ENCODE measurements at regions not wholly inside any gene's neighbourhood (a gene's known extent, or its start where the extent isn't known, plus 50 kb on each side); places are given as distances from the start of the nearest gene placed in this dataset.

DNA sequence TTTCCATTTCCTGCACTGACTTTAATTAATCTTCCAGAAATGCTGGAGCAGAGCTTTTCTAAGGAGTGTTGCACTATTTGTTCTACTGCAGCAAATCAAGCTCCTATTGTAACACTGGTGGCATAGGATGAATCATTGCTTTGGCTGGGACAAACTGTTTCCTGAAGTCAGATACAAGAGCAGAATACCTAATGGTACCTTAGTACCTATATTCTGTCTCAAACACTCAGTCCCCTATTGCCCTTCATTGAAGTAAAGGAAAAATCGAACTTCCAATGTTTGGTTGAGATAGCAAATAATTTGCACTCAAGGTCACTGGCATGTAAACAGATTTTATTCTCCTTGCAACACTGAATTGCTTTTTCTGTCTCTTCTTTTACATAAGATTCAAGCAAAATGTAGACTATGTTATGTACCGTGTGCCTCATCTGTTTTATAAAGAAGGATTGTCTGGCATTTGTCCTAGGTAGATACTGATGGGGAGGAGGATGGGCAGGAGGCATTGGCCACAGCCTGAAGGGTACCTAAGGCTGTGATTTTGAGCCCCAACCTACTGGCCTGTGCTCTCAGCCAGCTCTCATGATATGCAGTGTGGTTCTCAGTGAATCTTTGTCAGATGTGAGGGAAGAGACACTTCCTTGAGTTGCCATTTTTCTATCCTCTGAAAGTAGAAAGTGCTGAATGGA, 141.6 kb downstream of the AASDH start:
- no peak overlapping the region for H3K4me3 ChIP-seq (ENCODE audit: low read length)
- DNase-seq (ENCODE audit: low read depth) = peak; percentile 17
- TF ChIP-seq, protein P1, sequence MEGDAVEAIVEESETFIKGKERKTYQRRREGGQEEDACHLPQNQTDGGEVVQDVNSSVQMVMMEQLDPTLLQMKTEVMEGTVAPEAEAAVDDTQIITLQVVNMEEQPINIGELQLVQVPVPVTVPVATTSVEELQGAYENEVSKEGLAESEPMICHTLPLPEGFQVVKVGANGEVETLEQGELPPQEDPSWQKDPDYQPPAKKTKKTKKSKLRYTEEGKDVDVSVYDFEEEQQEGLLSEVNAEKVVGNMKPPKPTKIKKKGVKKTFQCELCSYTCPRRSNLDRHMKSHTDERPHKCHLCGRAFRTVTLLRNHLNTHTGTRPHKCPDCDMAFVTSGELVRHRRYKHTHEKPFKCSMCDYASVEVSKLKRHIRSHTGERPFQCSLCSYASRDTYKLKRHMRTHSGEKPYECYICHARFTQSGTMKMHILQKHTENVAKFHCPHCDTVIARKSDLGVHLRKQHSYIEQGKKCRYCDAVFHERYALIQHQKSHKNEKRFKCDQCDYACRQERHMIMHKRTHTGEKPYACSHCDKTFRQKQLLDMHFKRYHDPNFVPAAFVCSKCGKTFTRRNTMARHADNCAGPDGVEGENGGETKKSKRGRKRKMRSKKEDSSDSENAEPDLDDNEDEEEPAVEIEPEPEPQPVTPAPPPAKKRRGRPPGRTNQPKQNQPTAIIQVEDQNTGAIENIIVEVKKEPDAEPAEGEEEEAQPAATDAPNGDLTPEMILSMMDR (IDR thresholded peaks at IDR 0.05; ENCODE audit: insufficient read depth, low read depth, low read length, missing control alignments) = no peak

DNA sequence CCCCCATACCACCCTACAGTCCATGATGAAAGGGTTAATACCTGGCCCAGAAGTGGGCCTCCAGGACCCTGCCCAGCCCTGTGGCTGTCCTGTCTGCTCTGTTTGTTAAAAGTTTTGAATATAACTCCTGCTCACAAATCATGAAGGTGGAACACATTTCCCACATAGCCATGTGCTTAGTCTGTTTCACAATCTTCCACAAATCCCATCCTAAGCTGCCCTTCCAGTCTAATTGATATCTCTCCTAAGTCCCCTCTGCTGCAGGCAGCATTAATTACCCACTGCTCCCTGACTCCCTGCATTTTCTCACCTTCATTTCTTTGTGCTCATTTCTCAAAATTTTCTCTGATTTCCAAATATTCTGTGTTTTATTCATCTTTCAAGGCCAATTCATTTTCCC, 142.6 kb downstream of the AASDH start:
- no peak for DNase-seq (ENCODE audit: low read depth)
- no peak overlapping the region for H3K4me3 ChIP-seq (ENCODE audit: low read length)
- TF ChIP-seq, protein P1 (IDR thresholded peaks at IDR 0.05; ENCODE audit: insufficient read depth, low read depth, low read length, missing control alignments) = no peak

DNA sequence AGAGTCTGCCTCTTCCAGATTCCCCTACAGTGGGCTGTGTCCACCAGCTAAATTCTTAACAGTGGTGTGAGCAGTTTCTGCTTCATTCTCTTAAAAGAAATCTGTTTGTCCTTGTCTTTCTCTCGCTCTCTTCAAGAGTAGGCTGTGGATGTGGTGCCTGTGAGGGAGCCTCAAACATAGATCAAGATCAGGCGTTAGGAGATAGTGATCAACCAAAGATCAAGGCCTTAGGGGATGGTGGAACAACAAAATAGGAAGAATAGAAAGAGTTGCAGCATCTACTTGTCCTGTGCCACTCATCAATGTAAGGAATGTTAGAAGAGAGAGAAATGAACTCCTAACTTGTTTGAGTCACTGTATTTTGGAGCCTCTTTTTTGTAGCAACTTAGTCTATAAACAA, 144.2 kb downstream of the AASDH start:
- TF ChIP-seq, protein P1 (IDR thresholded peaks at IDR 0.05; ENCODE audit: insufficient read depth, low read depth, low read length, missing control alignments) = no peak
- no peak overlapping the region for H3K4me3 ChIP-seq (ENCODE audit: low read length)
- DNase-seq (ENCODE audit: low read depth) = no peak

DNA sequence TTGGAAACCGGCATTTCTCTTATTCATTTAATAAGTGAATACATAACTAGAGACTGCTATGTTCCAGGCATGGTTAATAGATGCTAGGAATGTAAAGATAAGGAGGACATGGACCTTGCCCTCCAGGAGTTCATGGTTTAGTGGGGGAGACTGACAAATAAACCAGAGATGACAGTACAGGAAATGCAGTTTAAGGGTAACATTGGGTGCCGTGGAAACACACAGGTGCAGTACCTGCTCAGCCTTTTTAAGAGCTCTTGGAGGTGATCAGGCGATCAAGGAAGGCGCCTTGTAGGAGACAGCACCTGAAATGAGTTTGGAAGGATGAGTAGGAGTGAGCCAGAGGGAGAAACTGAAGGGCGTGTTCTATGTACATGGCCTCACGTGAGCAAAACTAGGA, 145.8 kb downstream of the AASDH start:
- TF ChIP-seq, protein P1 (IDR thresholded peaks at IDR 0.05; ENCODE audit: insufficient read depth, low read depth, low read length, missing control alignments) = no peak
- DNase-seq (ENCODE audit: low read depth) = no peak
- no peak overlapping the region for H3K4me3 ChIP-seq (ENCODE audit: low read length)

DNA sequence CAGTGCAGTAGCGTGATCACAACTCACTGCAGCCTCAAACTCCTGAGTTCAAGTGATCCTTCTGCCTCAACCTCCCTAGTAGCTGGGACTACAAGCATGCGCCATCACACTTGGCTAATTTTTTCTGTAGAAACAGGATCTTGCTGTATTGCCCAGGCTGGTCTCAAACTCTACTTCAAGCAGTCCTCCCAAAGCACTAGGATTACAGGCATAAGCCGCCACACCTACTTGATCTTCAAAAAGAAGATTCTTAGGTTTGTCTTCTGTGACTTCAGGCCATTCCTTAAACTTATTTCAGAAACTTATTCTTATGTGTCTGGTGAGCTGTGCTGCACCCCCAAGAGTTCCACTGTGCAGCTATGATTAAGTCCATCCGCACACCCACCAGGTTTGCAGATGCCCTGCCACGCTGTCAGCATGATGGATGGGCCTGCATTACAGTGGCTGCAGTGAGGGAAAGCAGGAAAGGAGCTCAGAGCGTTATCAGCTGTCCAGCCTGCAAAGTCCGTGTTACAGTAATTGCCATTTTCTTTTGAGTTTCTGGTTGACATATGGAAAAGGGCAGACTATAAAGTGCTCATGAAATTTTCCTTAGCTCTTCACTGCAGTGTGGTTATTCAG, 146.6 kb downstream of the AASDH start:
- TF ChIP-seq, protein P1 (IDR thresholded peaks at IDR 0.05; ENCODE audit: insufficient read depth, low read depth, low read length, missing control alignments) = no peak
- DNase-seq (ENCODE audit: low read depth) = no peak
- H3K4me3 ChIP-seq (ENCODE audit: low read length) = no peak overlapping the region

DNA sequence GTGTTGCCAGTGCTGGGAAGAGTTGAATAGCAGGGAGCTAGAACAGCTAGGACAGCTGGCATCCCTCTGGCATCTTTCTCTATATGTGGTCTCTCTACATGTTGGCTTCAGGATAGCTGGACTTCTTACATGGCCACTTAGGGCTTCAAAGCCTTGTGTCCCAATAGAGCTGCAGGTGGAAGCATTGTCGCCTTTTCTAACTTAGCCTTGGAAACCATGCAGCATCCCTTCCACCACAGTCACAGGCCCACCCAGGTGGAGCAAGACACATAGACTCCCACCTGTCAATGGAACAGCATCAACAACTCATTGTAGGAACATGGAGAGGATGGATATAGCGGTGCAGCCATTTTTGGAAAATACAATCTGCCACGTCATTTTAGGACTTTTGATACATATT, 149.0 kb downstream of the AASDH start:
- DNase-seq (ENCODE audit: low read depth) = no peak
- TF ChIP-seq, protein P1 (IDR thresholded peaks at IDR 0.05; ENCODE audit: insufficient read depth, low read depth, low read length, missing control alignments) = no peak
- H3K4me3 ChIP-seq (ENCODE audit: low read length) = no peak overlapping the region

DNA sequence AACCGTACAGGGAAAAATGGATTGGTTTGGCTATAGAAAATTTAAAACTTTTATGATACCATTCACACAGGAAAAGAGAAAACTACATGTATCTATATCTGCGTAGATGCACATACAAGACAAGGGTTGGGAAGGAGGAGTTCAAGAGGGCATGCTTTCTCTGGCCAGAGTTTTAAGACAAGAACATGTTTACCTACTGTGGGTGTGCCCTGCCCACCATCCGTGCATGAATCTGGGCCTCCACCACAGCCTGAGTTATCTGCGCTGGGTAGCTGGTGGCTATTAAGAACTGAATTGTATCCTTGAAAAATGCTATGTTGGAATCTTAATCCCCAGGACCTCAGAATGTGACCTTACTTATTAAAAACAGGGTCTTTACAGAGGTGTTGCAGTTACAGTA, 151.6 kb downstream of the AASDH start:
- DNase-seq (ENCODE audit: low read depth) = no peak
- H3K4me3 ChIP-seq (ENCODE audit: low read length) = no peak overlapping the region
- TF ChIP-seq, protein P1 (IDR thresholded peaks at IDR 0.05; ENCODE audit: insufficient read depth, low read depth, low read length, missing control alignments) = no peak

Measured in epithelial cell of esophagus (primary cell).